ENCODE measurements at regions not wholly inside any gene's neighbourhood (a gene's known extent, or its start where the extent isn't known, plus 50 kb on each side); places are given as distances from the start of the nearest gene placed in this dataset.
A peak's percentile ranks its signal among the peaks of the same experiment; 100 is the strongest.

GRCh38 chr15:38701149-38701548, 136.5 kb upstream of the RASGRP1 start (continued):
- TF ChIP-seq, protein P1, sequence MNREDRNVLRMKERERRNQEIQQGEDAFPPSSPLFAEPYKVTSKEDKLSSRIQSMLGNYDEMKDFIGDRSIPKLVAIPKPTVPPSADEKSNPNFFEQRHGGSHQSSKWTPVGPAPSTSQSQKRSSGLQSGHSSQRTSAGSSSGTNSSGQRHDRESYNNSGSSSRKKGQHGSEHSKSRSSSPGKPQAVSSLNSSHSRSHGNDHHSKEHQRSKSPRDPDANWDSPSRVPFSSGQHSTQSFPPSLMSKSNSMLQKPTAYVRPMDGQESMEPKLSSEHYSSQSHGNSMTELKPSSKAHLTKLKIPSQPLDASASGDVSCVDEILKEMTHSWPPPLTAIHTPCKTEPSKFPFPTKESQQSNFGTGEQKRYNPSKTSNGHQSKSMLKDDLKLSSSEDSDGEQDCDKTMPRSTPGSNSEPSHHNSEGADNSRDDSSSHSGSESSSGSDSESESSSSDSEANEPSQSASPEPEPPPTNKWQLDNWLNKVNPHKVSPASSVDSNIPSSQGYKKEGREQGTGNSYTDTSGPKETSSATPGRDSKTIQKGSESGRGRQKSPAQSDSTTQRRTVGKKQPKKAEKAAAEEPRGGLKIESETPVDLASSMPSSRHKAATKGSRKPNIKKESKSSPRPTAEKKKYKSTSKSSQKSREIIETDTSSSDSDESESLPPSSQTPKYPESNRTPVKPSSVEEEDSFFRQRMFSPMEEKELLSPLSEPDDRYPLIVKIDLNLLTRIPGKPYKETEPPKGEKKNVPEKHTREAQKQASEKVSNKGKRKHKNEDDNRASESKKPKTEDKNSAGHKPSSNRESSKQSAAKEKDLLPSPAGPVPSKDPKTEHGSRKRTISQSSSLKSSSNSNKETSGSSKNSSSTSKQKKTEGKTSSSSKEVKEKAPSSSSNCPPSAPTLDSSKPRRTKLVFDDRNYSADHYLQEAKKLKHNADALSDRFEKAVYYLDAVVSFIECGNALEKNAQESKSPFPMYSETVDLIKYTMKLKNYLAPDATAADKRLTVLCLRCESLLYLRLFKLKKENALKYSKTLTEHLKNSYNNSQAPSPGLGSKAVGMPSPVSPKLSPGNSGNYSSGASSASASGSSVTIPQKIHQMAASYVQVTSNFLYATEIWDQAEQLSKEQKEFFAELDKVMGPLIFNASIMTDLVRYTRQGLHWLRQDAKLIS (CRISPR knock-in tag; IDR thresholded peaks at IDR 0.05; ENCODE audit: borderline replicate concordance) = no peak
- TF ChIP-seq NFYB (CRISPR knock-in tag; conservative IDR thresholded peaks at IDR 0.05; ENCODE audit: low read depth) = no peak

- CTCF ChIA-PET = interaction anchor here (0.9 to 2.1 kb wide), 8 partner anchors 10 to 262 kb away, joined by 3 to 17 read pairs (median 4); no protein-coding TSS in a partner anchor
- no peak for DNase-seq (ENCODE audit: low spot score)
- peak; percentile 59 for ATAC-seq
- peaks cover 35% of the 10 kb centered on the region for H3K4me1 Mint-ChIP-seq
- H3K27ac Mint-ChIP-seq = peak overlapping the region; percentile 74; the same call in 1 of the 2 replicates
- no peak overlapping the region for H3K4me3 Mint-ChIP-seq
- H3K27me3 Mint-ChIP-seq (ENCODE audit: low read depth) = no peaks in the 10 kb centered on the region
- POLR2A ChIA-PET = no interaction called here
- no peaks in the 10 kb centered on the region for H3K36me3 Mint-ChIP-seq
- TF ChIP-seq NR1H2 (CRISPR knock-in tag; IDR thresholded peaks at IDR 0.05) (no peak), E2F4 (CRISPR knock-in tag; IDR thresholded peaks at IDR 0.05; ENCODE audit: borderline replicate concordance, low read depth) (no peak), HMGXB4 (CRISPR knock-in tag; IDR thresholded peaks at IDR 0.05) (no peak), EMX1 (CRISPR knock-in tag; IDR thresholded peaks at IDR 0.05) (no peak), CREM (CRISPR knock-in tag; IDR thresholded peaks at IDR 0.05) (no peak), CREB1 (CRISPR knock-in tag; IDR thresholded peaks at IDR 0.05) (no peak), TCF7 (CRISPR knock-in tag; IDR thresholded peaks at IDR 0.05; ENCODE audit: low read depth) (no peak), STAT6 (CRISPR knock-in tag; conservative IDR thresholded peaks at IDR 0.05; ENCODE audit: low read depth) (no peak), NFE2L1 (CRISPR knock-in tag; IDR thresholded peaks at IDR 0.05) (no peak), ERG (CRISPR knock-in tag; IDR thresholded peaks at IDR 0.05) (no peak), ZNF423 (CRISPR knock-in tag; IDR thresholded peaks at IDR 0.05) (no peak), GTF2I (CRISPR knock-in tag; conservative IDR thresholded peaks at IDR 0.05) (no peak), JUN (CRISPR knock-in tag; IDR thresholded peaks at IDR 0.05) (no peak)
- TF ChIP-seq, protein P2, sequence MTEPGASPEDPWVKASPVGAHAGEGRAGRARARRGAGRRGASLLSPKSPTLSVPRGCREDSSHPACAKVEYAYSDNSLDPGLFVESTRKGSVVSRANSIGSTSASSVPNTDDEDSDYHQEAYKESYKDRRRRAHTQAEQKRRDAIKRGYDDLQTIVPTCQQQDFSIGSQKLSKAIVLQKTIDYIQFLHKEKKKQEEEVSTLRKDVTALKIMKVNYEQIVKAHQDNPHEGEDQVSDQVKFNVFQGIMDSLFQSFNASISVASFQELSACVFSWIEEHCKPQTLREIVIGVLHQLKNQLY (CRISPR knock-in tag; IDR thresholded peaks at IDR 0.05) = no peak
- TF ChIP-seq, protein P3, sequence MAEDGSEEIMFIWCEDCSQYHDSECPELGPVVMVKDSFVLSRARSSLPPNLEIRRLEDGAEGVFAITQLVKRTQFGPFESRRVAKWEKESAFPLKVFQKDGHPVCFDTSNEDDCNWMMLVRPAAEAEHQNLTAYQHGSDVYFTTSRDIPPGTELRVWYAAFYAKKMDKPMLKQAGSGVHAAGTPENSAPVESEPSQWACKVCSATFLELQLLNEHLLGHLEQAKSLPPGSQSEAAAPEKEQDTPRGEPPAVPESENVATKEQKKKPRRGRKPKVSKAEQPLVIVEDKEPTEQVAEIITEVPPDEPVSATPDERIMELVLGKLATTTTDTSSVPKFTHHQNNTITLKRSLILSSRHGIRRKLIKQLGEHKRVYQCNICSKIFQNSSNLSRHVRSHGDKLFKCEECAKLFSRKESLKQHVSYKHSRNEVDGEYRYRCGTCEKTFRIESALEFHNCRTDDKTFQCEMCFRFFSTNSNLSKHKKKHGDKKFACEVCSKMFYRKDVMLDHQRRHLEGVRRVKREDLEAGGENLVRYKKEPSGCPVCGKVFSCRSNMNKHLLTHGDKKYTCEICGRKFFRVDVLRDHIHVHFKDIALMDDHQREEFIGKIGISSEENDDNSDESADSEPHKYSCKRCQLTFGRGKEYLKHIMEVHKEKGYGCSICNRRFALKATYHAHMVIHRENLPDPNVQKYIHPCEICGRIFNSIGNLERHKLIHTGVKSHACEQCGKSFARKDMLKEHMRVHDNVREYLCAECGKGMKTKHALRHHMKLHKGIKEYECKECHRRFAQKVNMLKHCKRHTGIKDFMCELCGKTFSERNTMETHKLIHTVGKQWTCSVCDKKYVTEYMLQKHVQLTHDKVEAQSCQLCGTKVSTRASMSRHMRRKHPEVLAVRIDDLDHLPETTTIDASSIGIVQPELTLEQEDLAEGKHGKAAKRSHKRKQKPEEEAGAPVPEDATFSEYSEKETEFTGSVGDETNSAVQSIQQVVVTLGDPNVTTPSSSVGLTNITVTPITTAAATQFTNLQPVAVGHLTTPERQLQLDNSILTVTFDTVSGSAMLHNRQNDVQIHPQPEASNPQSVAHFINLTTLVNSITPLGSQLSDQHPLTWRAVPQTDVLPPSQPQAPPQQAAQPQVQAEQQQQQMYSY (CRISPR knock-in tag; IDR thresholded peaks at IDR 0.05) = no peak
- peaks cover 2% of the 10 kb centered on the region; the same call in 1 of the 2 replicates for H3K9me3 Mint-ChIP-seq
These were observed 137.7 kb upstream of the RASGRP1 start for GRCh38 chr15:38702178-38702912.
